ENCODE measurements at regions not wholly inside any gene's neighbourhood (a gene's known extent, or its start where the extent isn't known, plus 50 kb on each side); places are given as distances from the start of the nearest gene placed in this dataset.

GRCh38 chr6:133631421-133631820 lies 257.5 kb upstream of the TCF21 start:
- no peak for DNase-seq (ENCODE audit: low spot score)

GRCh38 chr6:133632206-133632605 lies 256.7 kb upstream of the TCF21 start:
- no peak for DNase-seq (ENCODE audit: low spot score)

GRCh38 chr6:133632906-133633305 lies 256.0 kb upstream of the TCF21 start:
- no peak for DNase-seq (ENCODE audit: low spot score)

GRCh38 chr6:133634474-133634873 lies 254.4 kb upstream of the TCF21 start:
- no peak for DNase-seq (ENCODE audit: low spot score)

GRCh38 chr6:133635447-133635846 lies 253.5 kb upstream of the TCF21 start:
- no peak for DNase-seq (ENCODE audit: low spot score)

GRCh38 chr6:133637436-133637835 lies 251.5 kb upstream of the TCF21 start:
- DNase-seq (ENCODE audit: low spot score), result no peak

GRCh38 chr6:133637874-133638273 lies 251.0 kb upstream of the TCF21 start:
- no peak for DNase-seq (ENCODE audit: low spot score)

GRCh38 chr6:133641104-133641503 lies 247.8 kb upstream of the TCF21 start:
- DNase-seq (ENCODE audit: low spot score), result no peak

GRCh38 chr6:133644548-133644891 lies 244.4 kb upstream of the TCF21 start:
- no peak for DNase-seq (ENCODE audit: low spot score)

- DNase-seq (ENCODE audit: low spot score), result no peak
Measured at GRCh38 chr6:133644892-133645619, 243.9 kb upstream of the TCF21 start.

GRCh38 chr6:133645966-133646740 lies 242.8 kb upstream of the TCF21 start:
- no peak for DNase-seq (ENCODE audit: low spot score)

- DNase-seq (ENCODE audit: low spot score), result no peak
Measured at GRCh38 chr6:133648581-133648980, 240.3 kb upstream of the TCF21 start.

- DNase-seq (ENCODE audit: low spot score), result no peak
Measured at GRCh38 chr6:133671376-133671775, 217.5 kb upstream of the TCF21 start.

GRCh38 chr6:133673056-133673455 lies 215.9 kb upstream of the TCF21 start:
- no peak for DNase-seq (ENCODE audit: low spot score)

- no peak for DNase-seq (ENCODE audit: low spot score)
Measured at GRCh38 chr6:133674661-133675060, 214.3 kb upstream of the TCF21 start.

GRCh38 chr6:133680994-133681393 lies 207.9 kb upstream of the TCF21 start:
- no peak for DNase-seq (ENCODE audit: low spot score)

- DNase-seq (ENCODE audit: low spot score), result peak; percentile 55
Measured at GRCh38 chr6:133681891-133682290, 207.0 kb upstream of the TCF21 start.

GRCh38 chr6:133682506-133683307 lies 206.2 kb upstream of the TCF21 start:
- no peak for DNase-seq (ENCODE audit: low spot score)

GRCh38 chr6:133683308-133683580 lies 205.7 kb upstream of the TCF21 start:
- DNase-seq (ENCODE audit: low spot score), result no peak

- DNase-seq (ENCODE audit: low spot score), result no peak
Measured at GRCh38 chr6:133683606-133684005, 205.3 kb upstream of the TCF21 start.

GRCh38 chr6:133688705-133689492 lies 200.0 kb upstream of the TCF21 start:
- DNase-seq (ENCODE audit: low spot score), result no peak

GRCh38 chr6:133689863-133690262 lies 199.1 kb upstream of the TCF21 start:
- DNase-seq (ENCODE audit: low spot score), result no peak
